ENCODE measurements at regions not wholly inside any gene's neighbourhood (a gene's known extent, or its start where the extent isn't known, plus 50 kb on each side); places are given as distances from the start of the nearest gene placed in this dataset.

- peaks cover 4% of the 10 kb centered on the region; the same call in 1 of the 2 replicates for H3K36me3 Mint-ChIP-seq
- ATAC-seq: no peak
Observed at GRCh38 chr16:88325976-88326375, 56.8 kb upstream of the ZNF469 start.

GRCh38 chr16:88326611-88327485 is 55.9 kb upstream of the ZNF469 start:
- H3K36me3 Mint-ChIP-seq: no peaks in the 10 kb centered on the region

More at GRCh38 chr16:88325976-88326375, 56.8 kb upstream of the ZNF469 start:
- Mint-ChIP-seq H3K27me3 (ENCODE audit: low read depth) (no peaks in the 10 kb centered on the region), H3K4me3 (no peak overlapping the region), H3K4me1 (no peaks in the 10 kb centered on the region), H3K27ac (no peak overlapping the region), H3K9me3 (peaks cover 4% of the 10 kb centered on the region)
- no peak for DNase-seq (ENCODE audit: low spot score)
- ChIA-PET POLR2A (no interaction called here), CTCF (no interaction called here)
- TF ChIP-seq TP53 (CRISPR knock-in tag; IDR thresholded peaks at IDR 0.05) (no peak), ERG (CRISPR knock-in tag; IDR thresholded peaks at IDR 0.05) (no peak), ESRRA (CRISPR knock-in tag; IDR thresholded peaks at IDR 0.05; ENCODE audit: borderline replicate concordance) (no peak), JAZF1 (CRISPR knock-in tag; IDR thresholded peaks at IDR 0.05) (no peak), ZNF281 (CRISPR knock-in tag; IDR thresholded peaks at IDR 0.05) (no peak)

More at GRCh38 chr16:88326611-88327485, 55.9 kb upstream of the ZNF469 start:
- no peak for DNase-seq (ENCODE audit: low spot score)
- Mint-ChIP-seq H3K4me1 (no peaks in the 10 kb centered on the region), H3K4me3 (no peak overlapping the region), H3K27me3 (ENCODE audit: low read depth) (no peaks in the 10 kb centered on the region), H3K9me3 (no peaks in the 10 kb centered on the region; the same call in 1 of the 2 replicates), H3K27ac (no peak overlapping the region)
- ChIA-PET POLR2A (interaction anchor here (0.6 kb wide), 1 partner anchor 243 kb away, joined by 5 read pairs; no protein-coding TSS in a partner anchor), CTCF (interaction anchor here (1.0 to 1.2 kb wide), 2 partner anchors 11 kb away, joined by 3 read pairs; no protein-coding TSS in a partner anchor)
- TF ChIP-seq HMGA2 (CRISPR knock-in tag; IDR thresholded peaks at IDR 0.05) (no peak), CDX4 (CRISPR knock-in tag; IDR thresholded peaks at IDR 0.05; ENCODE audit: borderline replicate concordance) (no peak), ZNF425 (CRISPR knock-in tag; conservative IDR thresholded peaks at IDR 0.05) (no peak), CREB1 (CRISPR knock-in tag; IDR thresholded peaks at IDR 0.05) (no peak), STAT6 (CRISPR knock-in tag; conservative IDR thresholded peaks at IDR 0.05; ENCODE audit: low read depth) (no peak), TCF7 (CRISPR knock-in tag; IDR thresholded peaks at IDR 0.05; ENCODE audit: low read depth) (no peak), ZMAT4 (CRISPR knock-in tag; IDR thresholded peaks at IDR 0.05) (no peak), ERG (CRISPR knock-in tag; IDR thresholded peaks at IDR 0.05) (no peak), KAT7 (CRISPR knock-in tag; IDR thresholded peaks at IDR 0.05; ENCODE audit: borderline replicate concordance) (no peak), FOXJ3 (CRISPR knock-in tag; IDR thresholded peaks at IDR 0.05; ENCODE audit: borderline replicate concordance) (no peak), TEAD4 (CRISPR knock-in tag; IDR thresholded peaks at IDR 0.05) (no peak), OVOL2 (CRISPR knock-in tag; IDR thresholded peaks at IDR 0.05; ENCODE audit: borderline replicate concordance) (no peak), ZNF416 (CRISPR knock-in tag; IDR thresholded peaks at IDR 0.05) (no peak), TEAD1 (CRISPR knock-in tag; IDR thresholded peaks at IDR 0.05) (no peak)
- no peak for ATAC-seq

Data from WTC11 (cell line).